Testis (tissue), 2 donors: ENCODE measurements at regions not wholly inside any gene's neighbourhood (a gene's known extent, or its start where the extent isn't known, plus 50 kb on each side); places are given as distances from the start of the nearest gene placed in this dataset.

Source experiments
- DNase-seq: peaks from one replicate; pipeline ENCODE4 v3.0.0-alpha.2; 2019
- H3K27ac ChIP-seq, 2 donors: fragments of 200-600 bp; sonication (generic); one replicate each; pipeline ENCODE4 v1.5.1; 2019
- H3K27me3 ChIP-seq: fragments of 200-600 bp; sonication (generic); one replicate; pipeline ENCODE4 v1.5.1; 2019
- H3K36me3 ChIP-seq: fragments of 200-600 bp; sonication (generic); one replicate; pipeline ENCODE4 v1.5.1; 2017; ENCODE audit warnings: low read depth; ENCODE audit errors: missing control alignments
- H3K4me1 ChIP-seq: fragments of 200-600 bp; sonication (generic); one replicate; pipeline ENCODE4 v1.5.1; 2019
- H3K4me3 ChIP-seq, 2 donors: fragments of 200-600 bp; sonication (generic); one replicate each; pipeline ENCODE4 v1.5.1; 2017 to 2019
- H3K9me3 ChIP-seq: fragments of 200-600 bp; sonication (generic); one replicate; pipeline ENCODE4 v1.5.1; 2017
- CTCF ChIP-seq, 3 experiments: fragments of 450-650 bp in 2 of 3; fragments of 200-600 bp in 1 of 3; sonication (generic) in 1 of 3; IDR thresholded peaks; one replicate each; pipeline ENCODE4 v1.5.1; 2016 to 2019; ENCODE audit warnings: antibody characterized with exemption in 3 of 3, mild to moderate bottlenecking in 2 of 3, moderate library complexity in 1 of 3
- POLR2A ChIP-seq: fragments of 450-650 bp; IDR thresholded peaks from one replicate; pipeline ENCODE4 v1.6.1; 2017; ENCODE audit warnings: antibody characterized with exemption, mild to moderate bottlenecking, moderate library complexity
- WGBS, 2 donors: methylation state at CpG; one replicate each; pipeline ENCODE4 v1.1.5; 2018; 5-methylcytosine and 5-hydroxymethylcytosine counted together
- intact Hi-C: fragments of 100-400 bp; cut with DNase I; formaldehyde crosslinking; loops from one replicate; pipeline ENCODE4 v1.15.1; 2023; ENCODE audit warnings: low total_unique reads

GRCh38 chr9:88191456-88191855, 53.2 kb upstream of the SPATA31C2 start:
- intact Hi-C loops: no loop called here
- TF ChIP-seq CTCF (IDR thresholded peaks at IDR 0.05): no peak
- no peak for TF ChIP-seq POLR2A
- H3K4me3 ChIP-seq: no peak overlapping the region
- no peak overlapping the region for H3K27ac ChIP-seq
- WGBS, 2 donors: 61 to 68% methylated on average over 2 of the region's 2 CpGs
- H3K4me1 ChIP-seq: peaks cover 12% of the 10 kb centered on the region
- H3K36me3 ChIP-seq: no peaks in the 10 kb centered on the region
- DNase-seq: no peak
- no peaks in the 10 kb centered on the region for H3K9me3 ChIP-seq
- H3K27me3 ChIP-seq: no peaks in the 10 kb centered on the region

- TF ChIP-seq CTCF (IDR thresholded peaks at IDR 0.05) (no peak), POLR2A (no peak)
- no peaks in the 10 kb centered on the region for H3K27me3 ChIP-seq
- WGBS, 2 donors: 94 to 100% methylated on average over 1 of the region's 1 CpG
- no peak for DNase-seq
- peaks cover 18% of the 10 kb centered on the region for H3K4me1 ChIP-seq
- H3K36me3 ChIP-seq: no peaks in the 10 kb centered on the region
- intact Hi-C loops: no loop called here
- H3K9me3 ChIP-seq: no peaks in the 10 kb centered on the region
- no peak overlapping the region for H3K27ac ChIP-seq
- H3K4me3 ChIP-seq: no peak overlapping the region
These were observed 51.1 kb upstream of the SPATA31C2 start for GRCh38 chr9:88189371-88189770.
